Gastroesophageal sphincter (tissue), 4 donors: ENCODE measurements at regions not wholly inside any gene's neighbourhood (a gene's known extent, or its start where the extent isn't known, plus 50 kb on each side); places are given as distances from the start of the nearest gene placed in this dataset.
"Not testable (repeated sequence)": the region's sequence is repeated elsewhere in the genome, so short reads cannot be mapped to it uniquely, and the experiment has no call there.

Source experiments
- ATAC-seq: fragments of 150-250 bp; one replicate; pipeline ENCODE4 v1.9.1; 2016; ENCODE audit warnings: mild to moderate bottlenecking, moderate library complexity
- H3K27ac ChIP-seq, 4 donors: fragments of 200-600 bp; sonication (generic) in 3 of 4; 1 replicate in 3 of 4; 2 replicates in 1 of 4; pipeline ENCODE4 v1.5.1; 2016 to 2019
- H3K27me3 ChIP-seq: fragments of 200-600 bp; sonication (generic); one replicate; pipeline ENCODE4 v1.5.1; 2019
- H3K36me3 ChIP-seq, 2 donors: fragments of 200-600 bp; sonication (generic); one replicate each; pipeline ENCODE4 v1.5.1; 2019; ENCODE audit warnings: control low read depth in 1 of 2
- H3K4me1 ChIP-seq, 3 donors: fragments of 200-600 bp; sonication (generic); 1 replicate in 2 of 3; 2 replicates in 1 of 3; pipeline ENCODE4 v1.5.1; 2016 to 2019; ENCODE audit warnings: control low read depth in 2 of 3
- H3K4me3 ChIP-seq, 2 donors: fragments of 200-600 bp; sonication (generic); one replicate each; pipeline ENCODE4 v1.5.1; 2019; ENCODE audit warnings: mild to moderate bottlenecking in 1 of 2, moderate library complexity in 1 of 2
- H3K9me3 ChIP-seq, 3 donors: fragments of 200-600 bp; sonication (generic); one replicate each; pipeline ENCODE4 v1.5.1; 2017 to 2019; ENCODE audit warnings: control low read depth in 2 of 3
- EP300 ChIP-seq: sonication (generic); formaldehyde crosslinking; IDR thresholded peaks from one replicate; pipeline ENCODE4 v1.6.1; 2017; ENCODE audit warnings: antibody characterized with exemption, mild to moderate bottlenecking
- POLR2A ChIP-seq, 2 donors: fragments of 450-650 bp; IDR thresholded peaks; one replicate each; pipeline ENCODE4 v1.6.1; 2017; ENCODE audit warnings: antibody characterized with exemption in 2 of 2, mild to moderate bottlenecking in 2 of 2, moderate library complexity in 1 of 2
- POLR2AphosphoS5 ChIP-seq: sonication (generic); formaldehyde crosslinking; IDR thresholded peaks from one replicate; pipeline ENCODE4 v1.6.1; 2017; ENCODE audit warnings: antibody characterized with exemption
- WGBS, 2 donors: methylation state at CpG; one replicate each; pipeline ENCODE4 v1.1.5; 2018; ENCODE audit warnings: low coverage in 1 of 2; 5-methylcytosine and 5-hydroxymethylcytosine counted together
- TF ChIP-seq, protein P1 (sequence below), 4 experiments: fragments of 200-600 bp in 2 of 4; fragments of 450-650 bp in 2 of 4; sonication (generic) in 1 of 4; IDR thresholded peaks; one replicate each; pipeline ENCODE4 v1.5.1; 2017 to 2019; ENCODE audit warnings: antibody characterized with exemption in 4 of 4, mild to moderate bottlenecking in 2 of 4, moderate library complexity in 2 of 4

DNA sequence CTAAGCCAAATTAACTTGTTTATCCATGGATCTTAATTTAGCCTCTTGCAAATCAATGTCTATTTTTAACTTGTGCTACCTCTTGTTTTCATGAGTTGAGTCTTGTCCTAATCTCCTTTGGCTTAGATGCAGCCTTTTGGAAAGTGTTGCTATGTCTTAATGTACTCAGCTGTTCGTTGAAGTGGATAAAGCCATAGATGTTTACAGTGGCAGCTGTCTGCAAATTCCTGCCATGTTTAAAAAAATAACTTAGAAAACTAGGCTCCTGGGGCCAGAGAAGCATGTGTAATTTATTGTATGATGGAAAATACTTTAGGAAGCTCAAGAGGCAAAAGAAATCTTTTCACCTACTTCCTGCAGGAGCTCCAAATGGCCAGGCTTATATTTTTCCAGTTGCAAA is 253.1 kb upstream of the RHOBTB1 start:
- H3K36me3 ChIP-seq, result no peaks in the 10 kb centered on the region
- peaks cover 0 to 14% (median 0%) of the 10 kb centered on the region in 3 donors for H3K4me1 ChIP-seq
- H3K4me3 ChIP-seq, result no peak overlapping the region
- H3K27me3 ChIP-seq, result no peaks in the 10 kb centered on the region
- 7 to 20% methylated on average over 1 of the region's 1 CpG for WGBS, 2 donors
- H3K27ac ChIP-seq, result peak overlapping the region in 1 of 4 donors; percentile 5
- peaks cover 0 to 21% (median 0%) of the 10 kb centered on the region in 3 donors for H3K9me3 ChIP-seq
- ATAC-seq, result no peak
- peak; percentile 28 for TF ChIP-seq POLR2AphosphoS5
- TF ChIP-seq, protein P1, sequence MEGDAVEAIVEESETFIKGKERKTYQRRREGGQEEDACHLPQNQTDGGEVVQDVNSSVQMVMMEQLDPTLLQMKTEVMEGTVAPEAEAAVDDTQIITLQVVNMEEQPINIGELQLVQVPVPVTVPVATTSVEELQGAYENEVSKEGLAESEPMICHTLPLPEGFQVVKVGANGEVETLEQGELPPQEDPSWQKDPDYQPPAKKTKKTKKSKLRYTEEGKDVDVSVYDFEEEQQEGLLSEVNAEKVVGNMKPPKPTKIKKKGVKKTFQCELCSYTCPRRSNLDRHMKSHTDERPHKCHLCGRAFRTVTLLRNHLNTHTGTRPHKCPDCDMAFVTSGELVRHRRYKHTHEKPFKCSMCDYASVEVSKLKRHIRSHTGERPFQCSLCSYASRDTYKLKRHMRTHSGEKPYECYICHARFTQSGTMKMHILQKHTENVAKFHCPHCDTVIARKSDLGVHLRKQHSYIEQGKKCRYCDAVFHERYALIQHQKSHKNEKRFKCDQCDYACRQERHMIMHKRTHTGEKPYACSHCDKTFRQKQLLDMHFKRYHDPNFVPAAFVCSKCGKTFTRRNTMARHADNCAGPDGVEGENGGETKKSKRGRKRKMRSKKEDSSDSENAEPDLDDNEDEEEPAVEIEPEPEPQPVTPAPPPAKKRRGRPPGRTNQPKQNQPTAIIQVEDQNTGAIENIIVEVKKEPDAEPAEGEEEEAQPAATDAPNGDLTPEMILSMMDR (IDR thresholded peaks at IDR 0.05), result no peak

DNA sequence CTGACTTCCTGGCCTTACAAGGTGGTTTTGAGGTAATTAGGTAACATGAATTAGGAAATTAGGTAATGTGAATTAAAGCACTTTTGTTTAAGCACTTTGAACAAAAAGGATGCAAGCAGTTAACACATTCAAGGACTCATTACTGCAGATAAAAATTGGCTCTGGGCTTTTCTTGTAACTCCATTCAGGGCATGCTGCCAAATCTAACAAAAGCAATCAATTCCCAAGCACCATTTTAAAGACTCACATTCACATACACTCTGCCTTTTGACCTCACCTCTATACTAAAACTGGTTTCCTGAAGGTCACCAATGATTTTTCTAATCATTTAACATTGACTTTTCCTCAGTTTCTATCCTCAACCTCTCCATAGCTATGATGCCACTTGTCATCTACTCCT is 251.2 kb upstream of the RHOBTB1 start:
- TF ChIP-seq POLR2A (IDR thresholded peaks at IDR 0.05) (no peak), EP300 (no peak), POLR2AphosphoS5 (no peak)
- TF ChIP-seq, protein P1 (IDR thresholded peaks at IDR 0.05), result no peak
- no peak for ATAC-seq
- Histone ChIP-seq H3K27ac (no peak overlapping the region), H3K36me3 (no peaks in the 10 kb centered on the region), H3K4me1 (peaks cover 0 to 14% (median 0%) of the 10 kb centered on the region in 3 donors), H3K9me3 (peaks cover 0 to 21% (median 0%) of the 10 kb centered on the region in 3 donors), H3K27me3 (no peaks in the 10 kb centered on the region), H3K4me3 (no peak overlapping the region)

DNA sequence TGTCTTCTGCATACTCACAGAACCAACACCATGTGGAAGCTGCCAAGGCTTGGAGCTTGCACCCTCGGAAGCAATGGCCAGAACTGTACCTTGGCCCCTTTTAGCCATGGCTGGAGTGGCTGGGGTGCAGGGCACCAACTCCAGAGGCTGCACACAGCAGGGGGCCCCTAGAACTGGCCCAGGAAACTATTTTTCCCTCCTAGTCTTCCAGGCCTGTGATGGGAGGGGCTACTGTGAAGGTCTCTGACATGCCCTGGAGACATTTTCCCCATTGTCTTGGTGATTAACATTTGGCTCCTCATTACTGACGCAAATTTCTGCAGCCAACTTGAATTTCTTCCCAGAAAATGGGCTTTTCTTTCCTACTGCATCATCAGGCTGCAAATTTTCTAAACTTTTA is 248.6 kb upstream of the RHOBTB1 start:
- H3K27ac ChIP-seq, H3K4me3 ChIP-seq, H3K27me3 ChIP-seq, H3K36me3 ChIP-seq, ATAC-seq: not testable (repeated sequence)
- WGBS, 2 donors, result no CpG with 5 or more reads among the region's 2 CpGs
- peaks cover 0 to 21% (median 0%) of the 10 kb centered on the region in 3 donors for H3K9me3 ChIP-seq
- H3K4me1 ChIP-seq, result peaks cover 0 to 11% (median 0%) of the 10 kb centered on the region in 3 donors

DNA sequence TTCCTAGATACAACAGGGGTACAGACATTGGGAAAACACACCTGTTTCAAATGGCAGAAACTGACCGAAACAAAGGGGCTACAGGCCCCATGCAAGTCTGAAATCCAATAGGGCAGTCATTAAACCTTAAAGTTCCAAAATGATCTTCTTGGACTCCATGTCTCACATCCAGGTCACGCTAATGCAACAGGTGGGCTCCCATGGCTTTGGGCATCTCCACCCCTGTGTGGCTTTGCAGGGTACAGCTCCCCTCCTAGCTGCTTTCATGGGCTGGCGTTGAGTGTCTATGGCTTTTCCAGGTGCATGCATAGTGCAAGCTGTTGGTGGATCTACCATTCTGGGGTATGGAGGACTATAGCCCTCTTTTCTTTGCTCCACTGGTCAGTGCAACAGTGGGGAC is 248.1 kb upstream of the RHOBTB1 start:
- H3K36me3 ChIP-seq, result no peaks in the 10 kb centered on the region
- no peak for TF ChIP-seq POLR2AphosphoS5
- TF ChIP-seq EP300, result no peak
- TF ChIP-seq, protein P1 (IDR thresholded peaks at IDR 0.05), result no peak
- TF ChIP-seq POLR2A (IDR thresholded peaks at IDR 0.05), result no peak
- peaks cover 0 to 21% (median 0%) of the 10 kb centered on the region in 3 donors for H3K9me3 ChIP-seq
- peaks cover 0 to 7% (median 0%) of the 10 kb centered on the region in 3 donors for H3K4me1 ChIP-seq
- WGBS, 2 donors, result 97% methylated on average over 3 of the region's 3 CpGs; no CpG with 5 or more reads in 1 of the 2 donors
- no peak overlapping the region for H3K27ac ChIP-seq
- no peaks in the 10 kb centered on the region for H3K27me3 ChIP-seq
- no peak for ATAC-seq
- H3K4me3 ChIP-seq, result no peak overlapping the region

DNA sequence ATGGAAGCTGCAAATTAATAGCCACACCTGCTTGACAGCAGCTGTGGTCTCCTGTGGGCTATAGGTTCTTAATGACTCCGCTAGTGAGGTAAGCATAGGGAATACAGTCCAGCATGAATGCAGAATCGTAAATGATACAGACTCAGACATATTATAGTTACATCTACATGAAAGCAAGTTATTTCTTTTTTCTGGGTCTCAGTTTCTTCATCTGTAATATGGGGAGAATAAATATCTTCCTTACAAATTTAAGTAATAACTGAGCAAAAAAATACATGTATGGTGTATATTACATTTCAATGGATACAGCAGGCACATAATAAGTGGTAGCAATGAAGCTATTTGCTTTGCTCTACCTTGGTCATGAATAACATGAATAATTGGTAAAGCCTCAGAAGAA is 245.9 kb upstream of the RHOBTB1 start:
- no peaks in the 10 kb centered on the region for H3K27me3 ChIP-seq
- WGBS, 2 donors, result 100% methylated on average over 2 of the region's 2 CpGs

More for the DNA sequence above, 245.9 kb upstream of the RHOBTB1 start:
- H3K27ac ChIP-seq, result no peak overlapping the region
- H3K36me3 ChIP-seq, result no peaks in the 10 kb centered on the region
- H3K4me1 ChIP-seq, result no peaks in the 10 kb centered on the region
- no peak for ATAC-seq
- H3K9me3 ChIP-seq, result peaks cover 0 to 21% (median 0%) of the 10 kb centered on the region in 3 donors
- TF ChIP-seq POLR2A (IDR thresholded peaks at IDR 0.05) (no peak), EP300 (no peak), POLR2AphosphoS5 (no peak)
- TF ChIP-seq, protein P1 (IDR thresholded peaks at IDR 0.05), result no peak
- H3K4me3 ChIP-seq, result no peak overlapping the region
